DND-41 (cell line): ENCODE measurements at regions not wholly inside any gene's neighbourhood (a gene's known extent, or its start where the extent isn't known, plus 50 kb on each side); places are given as distances from the start of the nearest gene placed in this dataset.

Experiments
- ATAC-seq: fragments of 200-7000 bp; cut with Tn5 transposase; 3 replicates; pipeline ENCODE4 v1.9.1; 2021; ENCODE audit warnings: low read depth; ENCODE audit not compliant: insufficient read depth
- DNase-seq: peaks from one replicate; pipeline ENCODE4 v3.0.0-alpha.2; 2020
- H2AFZ ChIP-seq: 2 replicates; pipeline ENCODE4 v1.6.0; 2012; ENCODE audit warnings: low read depth, low read length
- H3K27ac ChIP-seq: 2 replicates; pipeline ENCODE4 v1.5.1; 2012; ENCODE audit warnings: low read length, inconsistent platforms
- H3K27me3 ChIP-seq: fragments of 200-600 bp; sonication (generic); 2 replicates; pipeline ENCODE4 v1.6.0; 2012; ENCODE audit warnings: low read length, mild to moderate bottlenecking, inconsistent platforms; ENCODE audit not compliant: insufficient read depth, poor library complexity
- H3K36me3 ChIP-seq: 2 replicates; pipeline ENCODE4 v1.5.1; 2012; ENCODE audit warnings: low read length, inconsistent platforms; ENCODE audit not compliant: insufficient read depth
- H3K4me1 ChIP-seq: 2 replicates; pipeline ENCODE4 v1.5.1; 2012; ENCODE audit warnings: mild to moderate bottlenecking, low read length; ENCODE audit not compliant: insufficient read depth
- H3K4me2 ChIP-seq: 2 replicates; pipeline ENCODE4 v1.6.0; 2012; ENCODE audit warnings: mild to moderate bottlenecking, moderate library complexity, low read length, inconsistent platforms; ENCODE audit not compliant: insufficient read depth
- H3K4me3 ChIP-seq, 2 experiments: fragments of 200-600 bp in 1 of 2; shearing (Covaris generic) in 1 of 2; 2 replicates each; pipeline ENCODE4 v1.5.1; 2012 to 2016; ENCODE audit warnings: inconsistent platforms in 2 of 2, low read length in 2 of 2, mild to moderate bottlenecking in 2 of 2, low read depth in 1 of 2, moderate library complexity in 1 of 2
- H3K79me2 ChIP-seq: 2 replicates; pipeline ENCODE4 v1.6.0; 2012; ENCODE audit warnings: low read length, inconsistent platforms; ENCODE audit not compliant: insufficient read depth
- H3K9ac ChIP-seq: 2 replicates; pipeline ENCODE4 v1.6.0; 2012; ENCODE audit warnings: low read depth, mild to moderate bottlenecking, inconsistent platforms, low read length, moderate library complexity
- H3K9me3 ChIP-seq: 2 replicates; pipeline ENCODE4 v1.5.1; 2012; ENCODE audit warnings: low read length, moderate library complexity, mild to moderate bottlenecking, inconsistent platforms; ENCODE audit not compliant: insufficient read depth, severe bottlenecking
- H4K20me1 ChIP-seq: 2 replicates; pipeline ENCODE4 v1.6.0; 2012; ENCODE audit warnings: low read length; ENCODE audit not compliant: insufficient read depth
- CTCF ChIP-seq: IDR thresholded peaks from 2 replicates; pipeline ENCODE4 v1.5.1; 2012; ENCODE audit warnings: borderline replicate concordance, low read length, moderate library complexity, mild to moderate bottlenecking; ENCODE audit not compliant: poor library complexity, severe bottlenecking; ENCODE audit errors: extremely low read depth
- EZH2 ChIP-seq: IDR thresholded peaks from 3 replicates; pipeline ENCODE4 v1.6.1; 2012; ENCODE audit warnings: borderline replicate concordance, low read depth, mild to moderate bottlenecking, moderate library complexity, low read length, inconsistent platforms; ENCODE audit not compliant: severe bottlenecking

GRCh38 chr1:113210248-113210647 is 137.2 kb downstream of the LRIG2 start:
- Histone ChIP-seq H3K9ac (no peak overlapping the region), H3K9me3 (no peaks in the 10 kb centered on the region), H3K36me3 (no peaks in the 10 kb centered on the region), H4K20me1 (no peaks in the 10 kb centered on the region), H3K27ac (no peak overlapping the region), H3K4me3 (no peak overlapping the region), H3K79me2 (no peaks in the 10 kb centered on the region), H3K27me3 (peaks cover 5% of the 10 kb centered on the region), H3K4me2 (no peak overlapping the region), H2AFZ (no peak overlapping the region), H3K4me1 (no peaks in the 10 kb centered on the region)
- ATAC-seq: no peak
- no peak for TF ChIP-seq CTCF
- TF ChIP-seq EZH2: no peak
- DNase-seq: no peak

- TF ChIP-seq CTCF (no peak), EZH2 (no peak)
- no peak overlapping the region for H3K9ac ChIP-seq
- ATAC-seq (no peak), DNase-seq (no peak)
- no peak overlapping the region for H3K4me2 ChIP-seq
- peaks cover 3% of the 10 kb centered on the region for H3K27me3 ChIP-seq
- H3K9me3 ChIP-seq: no peaks in the 10 kb centered on the region
- no peaks in the 10 kb centered on the region for H4K20me1 ChIP-seq
- no peaks in the 10 kb centered on the region for H3K4me1 ChIP-seq
- H3K79me2 ChIP-seq: no peaks in the 10 kb centered on the region
- H2AFZ ChIP-seq: no peak overlapping the region
- H3K4me3 ChIP-seq: no peak overlapping the region
- H3K36me3 ChIP-seq: no peaks in the 10 kb centered on the region
- H3K27ac ChIP-seq: no peak overlapping the region
These were observed 138.5 kb downstream of the LRIG2 start for GRCh38 chr1:113211467-113211866.

GRCh38 chr1:113215015-113215414 is 142.0 kb downstream of the LRIG2 start:
- DNase-seq (no peak), ATAC-seq (no peak)
- H3K9me3 ChIP-seq: no peaks in the 10 kb centered on the region
- H3K79me2 ChIP-seq: no peaks in the 10 kb centered on the region
- TF ChIP-seq EZH2: no peak
- no peak for TF ChIP-seq CTCF
- no peak overlapping the region for H2AFZ ChIP-seq
- H3K9ac ChIP-seq: no peak overlapping the region
- H3K4me1 ChIP-seq: no peaks in the 10 kb centered on the region
- H3K4me3 ChIP-seq: no peak overlapping the region
- no peaks in the 10 kb centered on the region for H3K36me3 ChIP-seq
- no peaks in the 10 kb centered on the region for H4K20me1 ChIP-seq
- H3K27me3 ChIP-seq: no peaks in the 10 kb centered on the region
- no peak overlapping the region for H3K4me2 ChIP-seq
- H3K27ac ChIP-seq: no peak overlapping the region

- no peak for TF ChIP-seq CTCF
- no peak for TF ChIP-seq EZH2
- Histone ChIP-seq H3K79me2 (no peaks in the 10 kb centered on the region), H3K4me3 (no peak overlapping the region), H3K27me3 (no peaks in the 10 kb centered on the region), H3K9me3 (no peaks in the 10 kb centered on the region), H4K20me1 (no peaks in the 10 kb centered on the region), H3K27ac (no peak overlapping the region), H3K36me3 (no peaks in the 10 kb centered on the region), H3K9ac (no peak overlapping the region), H3K4me2 (no peak overlapping the region), H3K4me1 (no peaks in the 10 kb centered on the region), H2AFZ (no peak overlapping the region)
- DNase-seq (no peak), ATAC-seq (no peak)
These were observed 143.7 kb downstream of the LRIG2 start for GRCh38 chr1:113216664-113217063.
